ENCODE measurements at regions not wholly inside any gene's neighbourhood (a gene's known extent, or its start where the extent isn't known, plus 50 kb on each side); places are given as distances from the start of the nearest gene placed in this dataset.

DNA sequence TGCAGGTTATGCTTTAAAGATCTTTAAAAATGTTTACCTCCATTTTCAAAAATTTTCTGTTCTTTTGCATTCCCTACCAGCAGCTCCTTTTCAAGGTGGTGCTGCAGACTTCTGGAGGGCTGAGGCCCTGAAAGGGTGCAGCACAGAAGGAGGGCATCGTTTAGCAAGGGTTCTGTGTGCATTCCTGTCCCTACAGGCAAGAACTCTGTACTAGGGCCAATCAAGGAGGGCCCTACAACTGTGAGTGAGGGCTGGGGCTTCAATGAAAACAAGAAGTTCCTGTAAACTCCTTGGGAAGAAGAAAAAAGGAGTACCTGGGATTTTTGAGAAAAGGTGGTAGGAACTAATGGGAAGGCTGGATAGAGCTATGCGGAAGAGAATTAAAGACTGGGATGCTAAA lies 50.7 kb upstream of the CSRP2 start:
- H3K36me3 ChIP-seq: no peaks in the 10 kb centered on the region
- no peaks in the 10 kb centered on the region for H3K9me3 ChIP-seq
- WGBS, 4 donors: 52 to 62% (median 56%) methylated on average over 2 of the region's 2 CpGs
- no peak overlapping the region for H3K4me3 ChIP-seq
- intact Hi-C loops (cut with DNase I): loop anchor here in 5 of 10 donors (5.0 to 10.0 kb wide), 2 partner anchors 305 to 307 kb away; no protein-coding TSS in a partner anchor
- H3K27me3 ChIP-seq: no peaks in the 10 kb centered on the region
- TF ChIP-seq POLR2A (IDR thresholded peaks at IDR 0.05): no peak
- TF ChIP-seq, protein P1, sequence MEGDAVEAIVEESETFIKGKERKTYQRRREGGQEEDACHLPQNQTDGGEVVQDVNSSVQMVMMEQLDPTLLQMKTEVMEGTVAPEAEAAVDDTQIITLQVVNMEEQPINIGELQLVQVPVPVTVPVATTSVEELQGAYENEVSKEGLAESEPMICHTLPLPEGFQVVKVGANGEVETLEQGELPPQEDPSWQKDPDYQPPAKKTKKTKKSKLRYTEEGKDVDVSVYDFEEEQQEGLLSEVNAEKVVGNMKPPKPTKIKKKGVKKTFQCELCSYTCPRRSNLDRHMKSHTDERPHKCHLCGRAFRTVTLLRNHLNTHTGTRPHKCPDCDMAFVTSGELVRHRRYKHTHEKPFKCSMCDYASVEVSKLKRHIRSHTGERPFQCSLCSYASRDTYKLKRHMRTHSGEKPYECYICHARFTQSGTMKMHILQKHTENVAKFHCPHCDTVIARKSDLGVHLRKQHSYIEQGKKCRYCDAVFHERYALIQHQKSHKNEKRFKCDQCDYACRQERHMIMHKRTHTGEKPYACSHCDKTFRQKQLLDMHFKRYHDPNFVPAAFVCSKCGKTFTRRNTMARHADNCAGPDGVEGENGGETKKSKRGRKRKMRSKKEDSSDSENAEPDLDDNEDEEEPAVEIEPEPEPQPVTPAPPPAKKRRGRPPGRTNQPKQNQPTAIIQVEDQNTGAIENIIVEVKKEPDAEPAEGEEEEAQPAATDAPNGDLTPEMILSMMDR (IDR thresholded peaks at IDR 0.05): no peak
- no peak overlapping the region for H3K27ac ChIP-seq
- ATAC-seq (no peak), DNase-seq (no peak)
- H3K4me1 ChIP-seq: no peaks in the 10 kb centered on the region

Data from heart left ventricle (tissue), 16 donors.